ENCODE measurements at regions not wholly inside any gene's neighbourhood (a gene's known extent, or its start where the extent isn't known, plus 50 kb on each side); places are given as distances from the start of the nearest gene placed in this dataset.

DNA sequence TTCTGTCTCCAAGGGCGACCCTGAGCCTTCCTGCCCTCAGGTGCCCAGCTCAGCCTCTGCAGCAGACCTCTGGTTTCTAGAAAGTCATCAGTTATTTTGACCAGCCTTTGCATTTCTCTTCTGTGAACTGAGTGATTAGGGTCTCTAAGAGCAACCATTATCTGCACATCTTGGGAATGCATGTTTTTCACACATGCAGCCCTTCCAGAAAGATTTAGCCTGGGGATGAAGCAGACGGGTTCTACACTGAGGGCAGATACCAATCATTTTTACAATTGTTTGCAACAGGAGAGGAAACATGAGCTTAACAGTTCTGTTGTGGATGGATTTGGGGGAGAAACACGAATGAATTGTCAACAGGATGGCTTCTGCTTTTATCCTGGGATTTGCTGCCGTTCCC, 90.1 kb upstream of the PITX1 start:
- POLR2A ChIA-PET, result no interaction called here
- Mint-ChIP-seq H3K4me1 (peaks cover 2% of the 10 kb centered on the region in 3 donors), H3K9me3 (no peaks in the 10 kb centered on the region), H3K4me3 (no peak overlapping the region), H3K27ac (no peak overlapping the region), H3K36me3 (no peaks in the 10 kb centered on the region), H3K27me3 (peaks cover 0 to 12% of the 10 kb centered on the region in 2 donors)
- H3K27ac ChIP-seq (ENCODE audit: low read length), result no peak overlapping the region
- H3K9me3 ChIP-seq, result no peaks in the 10 kb centered on the region
- no peaks in the 10 kb centered on the region for H3K36me3 ChIP-seq (ENCODE audit: control insufficient read depth in 2 of 2, extremely low read depth in 1 of 2, insufficient read depth in 1 of 2, low read length in 1 of 2)
- 48% methylated on average over 2 of the region's 4 CpGs for WGBS (ENCODE audit: insufficient coverage)
- peaks cover 0 to under 1% of the 10 kb centered on the region in 2 experiments for H3K4me1 ChIP-seq (ENCODE audit: control insufficient read depth in 1 of 2, extremely low read depth in 1 of 2, insufficient read depth in 2 of 2, low read length in 2 of 2)
- CTCF ChIA-PET, result interaction anchor here in 1 of 2 donors (0.9 kb wide), 1 partner anchor 24 kb away, joined by 4 read pairs; no protein-coding TSS in a partner anchor
- ATAC-seq (replicated peaks in 1 of 4) (no peak), DNase-seq (no peak)
- no peak overlapping the region for H3K4me3 ChIP-seq (ENCODE audit: control insufficient read depth in 1 of 2, extremely low read depth in 1 of 2, low read length in 1 of 2)
- H3K27me3 ChIP-seq (replicated peaks in 1 of 2; ENCODE audit: control insufficient read depth in 2 of 2, extremely low read depth in 1 of 2, insufficient read depth in 2 of 2, low read length in 1 of 2), result peaks cover 0 to 18% of the 10 kb centered on the region in 2 experiments

- H3K27me3 Mint-ChIP-seq, result peaks cover 0 to 12% of the 10 kb centered on the region in 2 donors
Measured at GRCh38 chr5:135122797-135123196, 88.8 kb upstream of the PITX1 start.

GRCh38 chr5:135120951-135121350, 86.9 kb upstream of the PITX1 start:
- H3K27ac Mint-ChIP-seq, result no peak overlapping the region
- H3K36me3 Mint-ChIP-seq, result no peaks in the 10 kb centered on the region
- H3K9me3 Mint-ChIP-seq, result no peaks in the 10 kb centered on the region
- H3K36me3 ChIP-seq (ENCODE audit: control insufficient read depth in 2 of 2, extremely low read depth in 1 of 2, insufficient read depth in 1 of 2, low read length in 1 of 2), result no peaks in the 10 kb centered on the region
- no peaks in the 10 kb centered on the region for H3K4me1 ChIP-seq (ENCODE audit: control insufficient read depth in 1 of 2, extremely low read depth in 1 of 2, insufficient read depth in 2 of 2, low read length in 2 of 2)
- CTCF ChIA-PET, result no interaction called here
- no peak for ATAC-seq (replicated peaks in 1 of 4)
- H3K9me3 ChIP-seq, result no peaks in the 10 kb centered on the region
- POLR2A ChIA-PET, result no interaction called here
- WGBS (ENCODE audit: insufficient coverage), result 97% methylated on average over 5 of the region's 8 CpGs
- no peak overlapping the region for H3K4me3 Mint-ChIP-seq
- no peak overlapping the region for H3K27ac ChIP-seq (ENCODE audit: low read length)
- no peak overlapping the region for H3K4me3 ChIP-seq (ENCODE audit: control insufficient read depth in 1 of 2, extremely low read depth in 1 of 2, low read length in 1 of 2)
- peaks cover 0 to 22% of the 10 kb centered on the region in 2 experiments for H3K27me3 ChIP-seq (replicated peaks in 1 of 2; ENCODE audit: control insufficient read depth in 2 of 2, extremely low read depth in 1 of 2, insufficient read depth in 2 of 2, low read length in 1 of 2)
- DNase-seq, result no peak
- no peaks in the 10 kb centered on the region for H3K4me1 Mint-ChIP-seq
- peaks cover 0 to 12% of the 10 kb centered on the region in 2 donors for H3K27me3 Mint-ChIP-seq

More at GRCh38 chr5:135122797-135123196, 88.8 kb upstream of the PITX1 start:
- peaks cover 0 to 22% of the 10 kb centered on the region in 2 experiments for H3K27me3 ChIP-seq (replicated peaks in 1 of 2; ENCODE audit: control insufficient read depth in 2 of 2, extremely low read depth in 1 of 2, insufficient read depth in 2 of 2, low read length in 1 of 2)
- 43% methylated on average over 1 of the region's 1 CpG for whole genome bisulfite sequencing (ENCODE audit: insufficient coverage)
- Mint-ChIP-seq H3K4me3 (no peak overlapping the region), H3K27ac (no peak overlapping the region), H3K36me3 (no peaks in the 10 kb centered on the region), H3K4me1 (no peaks in the 10 kb centered on the region), H3K9me3 (no peaks in the 10 kb centered on the region)
- H3K36me3 ChIP-seq (ENCODE audit: control insufficient read depth in 2 of 2, extremely low read depth in 1 of 2, insufficient read depth in 1 of 2, low read length in 1 of 2), result no peaks in the 10 kb centered on the region
- no peaks in the 10 kb centered on the region for H3K4me1 ChIP-seq (ENCODE audit: control insufficient read depth in 1 of 2, extremely low read depth in 1 of 2, insufficient read depth in 2 of 2, low read length in 2 of 2)
- ChIA-PET POLR2A (no interaction called here), CTCF (interaction anchor here in 1 of 2 donors (0.6 kb wide), 1 partner anchor 184 kb away, joined by 4 read pairs; no protein-coding TSS in a partner anchor)
- ATAC-seq (replicated peaks in 1 of 4) (no peak), DNase-seq (no peak)
- no peak overlapping the region for H3K4me3 ChIP-seq (ENCODE audit: control insufficient read depth in 1 of 2, extremely low read depth in 1 of 2, low read length in 1 of 2)
- H3K27ac ChIP-seq (ENCODE audit: low read length), result no peak overlapping the region
- H3K9me3 ChIP-seq, result no peaks in the 10 kb centered on the region

- peaks cover 0 to 12% of the 10 kb centered on the region in 2 donors for H3K27me3 Mint-ChIP-seq
- H3K4me1 Mint-ChIP-seq, result no peaks in the 10 kb centered on the region
- H3K27ac Mint-ChIP-seq, result no peak overlapping the region
- Histone ChIP-seq H3K4me3 (ENCODE audit: control insufficient read depth in 1 of 2, extremely low read depth in 1 of 2, low read length in 1 of 2) (no peak overlapping the region), H3K27ac (ENCODE audit: low read length) (no peak overlapping the region), H3K4me1 (ENCODE audit: control insufficient read depth in 1 of 2, extremely low read depth in 1 of 2, insufficient read depth in 2 of 2, low read length in 2 of 2) (no peaks in the 10 kb centered on the region), H3K9me3 (no peaks in the 10 kb centered on the region), H3K36me3 (ENCODE audit: control insufficient read depth in 2 of 2, extremely low read depth in 1 of 2, insufficient read depth in 1 of 2, low read length in 1 of 2) (no peaks in the 10 kb centered on the region), H3K27me3 (replicated peaks in 1 of 2; ENCODE audit: control insufficient read depth in 2 of 2, extremely low read depth in 1 of 2, insufficient read depth in 2 of 2, low read length in 1 of 2) (peaks cover 0 to 21% of the 10 kb centered on the region in 2 experiments)
- H3K4me3 Mint-ChIP-seq, result no peak overlapping the region
- ChIA-PET CTCF (interaction anchor here in 1 of 2 donors (0.6 kb wide), 1 partner anchor 1400 kb away, joined by 3 read pairs; no protein-coding TSS in a partner anchor), POLR2A (no interaction called here)
- whole genome bisulfite sequencing (ENCODE audit: insufficient coverage), result 67% methylated on average over 2 of the region's 6 CpGs
- ATAC-seq (replicated peaks in 1 of 4) (no peak), DNase-seq (no peak)
- no peaks in the 10 kb centered on the region for H3K9me3 Mint-ChIP-seq
- H3K36me3 Mint-ChIP-seq, result no peaks in the 10 kb centered on the region
Measured at GRCh38 chr5:135119481-135119880, 85.5 kb upstream of the PITX1 start.

- POLR2A ChIA-PET, result no interaction called here
- Histone ChIP-seq H3K4me1 (ENCODE audit: control insufficient read depth in 1 of 2, extremely low read depth in 1 of 2, insufficient read depth in 2 of 2, low read length in 2 of 2) (no peaks in the 10 kb centered on the region), H3K27me3 (replicated peaks in 1 of 2; ENCODE audit: control insufficient read depth in 2 of 2, extremely low read depth in 1 of 2, insufficient read depth in 2 of 2, low read length in 1 of 2) (peaks cover 0 to 27% of the 10 kb centered on the region in 2 experiments), H3K9me3 (no peaks in the 10 kb centered on the region), H3K36me3 (ENCODE audit: control insufficient read depth in 2 of 2, extremely low read depth in 1 of 2, insufficient read depth in 1 of 2, low read length in 1 of 2) (no peaks in the 10 kb centered on the region), H3K27ac (ENCODE audit: low read length) (no peak overlapping the region), H3K4me3 (ENCODE audit: control insufficient read depth in 1 of 2, extremely low read depth in 1 of 2, low read length in 1 of 2) (no peak overlapping the region)
- no peak overlapping the region for H3K4me3 Mint-ChIP-seq
- no peaks in the 10 kb centered on the region for H3K4me1 Mint-ChIP-seq
- peaks cover 4 to 12% of the 10 kb centered on the region in 2 donors for H3K27me3 Mint-ChIP-seq
- H3K36me3 Mint-ChIP-seq, result no peaks in the 10 kb centered on the region
- CTCF ChIA-PET, result no interaction called here
- no peak overlapping the region for H3K27ac Mint-ChIP-seq
- DNase-seq, result no peak
- H3K9me3 Mint-ChIP-seq, result no peaks in the 10 kb centered on the region
- no peak for ATAC-seq (replicated peaks in 1 of 4)
- WGBS (ENCODE audit: insufficient coverage), result 82% methylated on average over 4 of the region's 5 CpGs
Measured at GRCh38 chr5:135117590-135117989, 83.6 kb upstream of the PITX1 start.

DNA sequence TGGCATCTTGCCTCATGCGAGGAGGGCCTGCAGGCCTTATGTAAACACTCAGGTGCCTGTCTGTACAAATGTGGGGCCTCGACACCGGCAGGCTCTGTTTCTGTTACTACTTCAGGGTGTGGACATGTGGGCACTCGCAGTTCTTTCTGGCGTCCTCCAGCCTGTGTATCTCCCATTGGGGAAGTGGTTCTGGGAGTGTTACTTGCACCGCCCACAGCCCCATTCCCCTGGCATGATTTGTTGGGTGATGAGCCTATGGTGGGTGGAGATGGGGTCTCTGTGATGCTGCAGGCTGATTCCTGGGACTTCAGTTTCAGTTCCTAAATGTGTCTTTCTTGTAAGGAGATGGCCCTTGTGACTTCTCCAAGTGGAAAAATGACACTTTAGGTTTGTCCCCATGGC, 82.1 kb upstream of the PITX1 start:
- ChIA-PET POLR2A (no interaction called here), CTCF (no interaction called here)
- H3K4me3 ChIP-seq (ENCODE audit: control insufficient read depth in 1 of 2, extremely low read depth in 1 of 2, low read length in 1 of 2), result no peak overlapping the region
- no peaks in the 10 kb centered on the region for H3K9me3 ChIP-seq
- WGBS (ENCODE audit: insufficient coverage), result 89% methylated on average over 5 of the region's 6 CpGs
- no peaks in the 10 kb centered on the region for H3K36me3 Mint-ChIP-seq
- H3K4me1 Mint-ChIP-seq, result no peaks in the 10 kb centered on the region
- no peak overlapping the region for H3K4me3 Mint-ChIP-seq
- no peak overlapping the region for H3K27ac ChIP-seq (ENCODE audit: low read length)
- H3K27me3 Mint-ChIP-seq, result peaks cover 4 to 9% of the 10 kb centered on the region in 2 donors
- no peaks in the 10 kb centered on the region for H3K9me3 Mint-ChIP-seq
- H3K27ac Mint-ChIP-seq, result no peak overlapping the region
- DNase-seq (no peak), ATAC-seq (replicated peaks in 1 of 4) (no peak)
- H3K4me1 ChIP-seq (ENCODE audit: control insufficient read depth in 1 of 2, extremely low read depth in 1 of 2, insufficient read depth in 2 of 2, low read length in 2 of 2), result no peaks in the 10 kb centered on the region
- H3K27me3 ChIP-seq (replicated peaks in 1 of 2; ENCODE audit: control insufficient read depth in 2 of 2, extremely low read depth in 1 of 2, insufficient read depth in 2 of 2, low read length in 1 of 2), result peaks cover 0 to 29% of the 10 kb centered on the region in 2 experiments
- no peaks in the 10 kb centered on the region for H3K36me3 ChIP-seq (ENCODE audit: control insufficient read depth in 2 of 2, extremely low read depth in 1 of 2, insufficient read depth in 1 of 2, low read length in 1 of 2)

- no CpG with 5 or more reads among the region's 6 CpGs for WGBS (ENCODE audit: insufficient coverage)
- H3K36me3 Mint-ChIP-seq, result no peaks in the 10 kb centered on the region
- Histone ChIP-seq H3K27me3 (replicated peaks in 1 of 2; ENCODE audit: control insufficient read depth in 2 of 2, extremely low read depth in 1 of 2, insufficient read depth in 2 of 2, low read length in 1 of 2) (peaks cover 0 to 27% of the 10 kb centered on the region in 2 experiments), H3K27ac (ENCODE audit: low read length) (no peak overlapping the region), H3K4me3 (ENCODE audit: control insufficient read depth in 1 of 2, extremely low read depth in 1 of 2, low read length in 1 of 2) (no peak overlapping the region), H3K36me3 (ENCODE audit: control insufficient read depth in 2 of 2, extremely low read depth in 1 of 2, insufficient read depth in 1 of 2, low read length in 1 of 2) (no peaks in the 10 kb centered on the region), H3K9me3 (no peaks in the 10 kb centered on the region), H3K4me1 (ENCODE audit: control insufficient read depth in 1 of 2, extremely low read depth in 1 of 2, insufficient read depth in 2 of 2, low read length in 2 of 2) (no peaks in the 10 kb centered on the region)
- ATAC-seq (replicated peaks in 1 of 4) (no peak), DNase-seq (no peak)
- no peaks in the 10 kb centered on the region for H3K9me3 Mint-ChIP-seq
- H3K4me3 Mint-ChIP-seq, result no peak overlapping the region
- POLR2A ChIA-PET, result no interaction called here
- CTCF ChIA-PET, result no interaction called here
- H3K27ac Mint-ChIP-seq, result no peak overlapping the region
- no peaks in the 10 kb centered on the region for H3K4me1 Mint-ChIP-seq
- H3K27me3 Mint-ChIP-seq, result peaks cover 3 to 4% of the 10 kb centered on the region in 2 donors
Measured at GRCh38 chr5:135115591-135115990, 81.6 kb upstream of the PITX1 start.
